T-helper 2 cell (primary cell): ENCODE measurements at regions not wholly inside any gene's neighbourhood (a gene's known extent, or its start where the extent isn't known, plus 50 kb on each side); places are given as distances from the start of the nearest gene placed in this dataset.
A peak's percentile ranks its signal among the peaks of the same experiment; 100 is the strongest.

Experiments used
- DNase-seq, 5 experiments: peaks; one replicate each; pipeline versions ENCODE4 v3.0.0 to v3.0.0-alpha.2; 2012 to 2022

- no peak for DNase-seq
Observed at GRCh38 chr7:116310141-116310540, 99.8 kb downstream of the TES start.

GRCh38 chr7:116311259-116311658, 100.9 kb downstream of the TES start:
- DNase-seq, result no peak

GRCh38 chr7:116311816-116312471, 101.6 kb downstream of the TES start:
- no peak for DNase-seq

GRCh38 chr7:116315293-116315692, 105.0 kb downstream of the TES start:
- no peak for DNase-seq

GRCh38 chr7:116315803-116316202, 105.5 kb downstream of the TES start:
- no peak for DNase-seq

GRCh38 chr7:116316838-116317628, 106.7 kb downstream of the TES start:
- peak in 2 of 5 experiments; percentile 0 to 52 for DNase-seq

- no peak for DNase-seq
Observed at GRCh38 chr7:116317907-116318306, 107.6 kb downstream of the TES start.

- DNase-seq, result no peak
Observed at GRCh38 chr7:116322541-116322940, 112.2 kb downstream of the TES start.

- DNase-seq, result no peak
Observed at GRCh38 chr7:116324582-116324981, 114.2 kb downstream of the TES start.

GRCh38 chr7:116325517-116325916, 115.2 kb downstream of the TES start:
- DNase-seq, result no peak

GRCh38 chr7:116327135-116327534, 116.8 kb downstream of the TES start:
- DNase-seq, result no peak

GRCh38 chr7:116327752-116328151, 117.4 kb downstream of the TES start:
- no peak for DNase-seq

- DNase-seq, result no peak
Observed at GRCh38 chr7:116328161-116328560, 117.8 kb downstream of the TES start.

GRCh38 chr7:116329686-116330503, 119.6 kb downstream of the TES start:
- DNase-seq, result no peak

- DNase-seq, result no peak
Observed at GRCh38 chr7:116331020-116331419, 120.7 kb downstream of the TES start.

- DNase-seq, result no peak
Observed at GRCh38 chr7:116332766-116333165, 122.4 kb downstream of the TES start.

- DNase-seq, result no peak
Observed at GRCh38 chr7:116334555-116334954, 124.2 kb downstream of the TES start.

- no peak for DNase-seq
Observed at GRCh38 chr7:116337018-116337417, 126.7 kb downstream of the TES start.

GRCh38 chr7:116337800-116338199, 127.5 kb downstream of the TES start:
- no peak for DNase-seq

GRCh38 chr7:116339564-116339963, 129.2 kb downstream of the TES start:
- DNase-seq, result no peak

- DNase-seq, result no peak
Observed at GRCh38 chr7:116340201-116340847, 130.0 kb downstream of the TES start.

- DNase-seq, result no peak
Observed at GRCh38 chr7:116340943-116341907, 130.9 kb downstream of the TES start.
